ENCODE measurements at regions not wholly inside any gene's neighbourhood (a gene's known extent, or its start where the extent isn't known, plus 50 kb on each side); places are given as distances from the start of the nearest gene placed in this dataset.

GRCh38 chr1:163770265-163770664, 448.5 kb downstream of the NUF2 start:
- no peak overlapping the region for H2AFZ ChIP-seq (ENCODE audit: low read depth)
- H3K4me3 ChIP-seq (ENCODE audit: low read depth in 2 of 2, low read length in 1 of 2), result no peak overlapping the region
- H3K27ac ChIP-seq (ENCODE audit: low read depth in 2 of 2, low read length in 1 of 2), result no peak overlapping the region
- H3K9me2 ChIP-seq, result no peaks in the 10 kb centered on the region
- H3K36me3 ChIP-seq (replicated peaks in 1 of 2; ENCODE audit: control insufficient read depth in 1 of 2, insufficient read depth in 2 of 2, low read length in 1 of 2), result no peaks in the 10 kb centered on the region
- no peaks in the 10 kb centered on the region for H3K79me2 ChIP-seq (ENCODE audit: insufficient read depth)
- H3K27me3 ChIP-seq (ENCODE audit: insufficient read depth), result no peaks in the 10 kb centered on the region
- no peaks in the 10 kb centered on the region for H4K20me1 ChIP-seq (ENCODE audit: insufficient read depth)
- POLR2A ChIA-PET, result no interaction called here
- no peaks in the 10 kb centered on the region for H3F3A ChIP-seq (replicated peaks; ENCODE audit: insufficient read depth)
- no peak overlapping the region for H3K9ac ChIP-seq
- H3K9me3 ChIP-seq, result no peaks in the 10 kb centered on the region
- no peaks in the 10 kb centered on the region; a peak in 1 of 4 replicates for H3K4me1 ChIP-seq (ENCODE audit: control insufficient read depth in 1 of 2, insufficient read depth in 2 of 2, low read depth in 1 of 2, low read length in 1 of 2)
- CTCF ChIA-PET, result no interaction called here
- WGBS (ENCODE audit: low lambda C conversion rate), result 14% methylated on average over 4 of the region's 4 CpGs
- no peak for TF ChIP-seq FOXJ3 (CRISPR knock-in tag; IDR thresholded peaks at IDR 0.05)
- TF ChIP-seq JUND (IDR thresholded peaks at IDR 0.05), result no peak
- no peak for TF ChIP-seq ZBTB33 (IDR thresholded peaks at IDR 0.05; ENCODE audit: borderline replicate concordance, low read depth)
- no peak for TF ChIP-seq SIN3A (IDR thresholded peaks at IDR 0.05; ENCODE audit: borderline replicate concordance, low read depth, low read length)
- TF ChIP-seq EZH2phosphoT487 (IDR thresholded peaks at IDR 0.05; ENCODE audit: borderline replicate concordance, low read depth), result no peak
- no peak for TF ChIP-seq NRF1 (IDR thresholded peaks at IDR 0.05; ENCODE audit: low read depth, low read length)
- TF ChIP-seq GATA2 (CRISPR knock-in tag; IDR thresholded peaks at IDR 0.05), result no peak
- no peak for TF ChIP-seq REST (IDR thresholded peaks at IDR 0.05; ENCODE audit: low read depth, low read length)
- TF ChIP-seq USF2 (IDR thresholded peaks at IDR 0.05; ENCODE audit: borderline replicate concordance, low read depth, low read length), result no peak
- no peak for TF ChIP-seq NFIC (IDR thresholded peaks at IDR 0.05; ENCODE audit: borderline replicate concordance)
- TF ChIP-seq RCOR1 (IDR thresholded peaks at IDR 0.05; ENCODE audit: low read length), result no peak
- no peak for TF ChIP-seq YY1 (IDR thresholded peaks at IDR 0.05; ENCODE audit: low read depth)
- TF ChIP-seq TEAD4 (IDR thresholded peaks at IDR 0.05; ENCODE audit: borderline replicate concordance, insufficient read depth), result no peak
- no peak for DNase-seq
- H3K4me2 ChIP-seq, result no peak overlapping the region

Data from SK-N-SH (cell line).